HEK293 (cell line): ENCODE measurements at regions not wholly inside any gene's neighbourhood (a gene's known extent, or its start where the extent isn't known, plus 50 kb on each side); places are given as distances from the start of the nearest gene placed in this dataset.

Experiments used
- BCL11B ChIP-seq: fragments of 450-650 bp; formaldehyde crosslinking; IDR thresholded peaks from 2 replicates; pipeline ENCODE4 v1.5.1; 2016; ENCODE audit warnings: low read depth, missing biosample characterization, missing genetic modification characterization
- FEZF1 ChIP-seq: fragments of 450-650 bp; formaldehyde crosslinking; IDR thresholded peaks from 2 replicates; pipeline ENCODE4 v1.5.1; 2016; ENCODE audit warnings: missing biosample characterization, missing genetic modification characterization
- HOXC10 ChIP-seq: sonication (generic); formaldehyde crosslinking; IDR thresholded peaks from 2 replicates; pipeline ENCODE4 v1.8.1; 2023; ENCODE audit warnings: mild to moderate bottlenecking, missing genetic modification reagents
- IKZF3 ChIP-seq: fragments of 450-650 bp; IDR thresholded peaks from 2 replicates; pipeline ENCODE4 v1.5.0; 2018; ENCODE audit warnings: missing biosample characterization, mild to moderate bottlenecking, missing genetic modification characterization, moderate library complexity
- KLF10 ChIP-seq: fragments of 450-650 bp; IDR thresholded peaks from 2 replicates; pipeline ENCODE4 v1.5.1; 2018; ENCODE audit warnings: missing biosample characterization, mild to moderate bottlenecking, missing genetic modification characterization
- KLF8 ChIP-seq: fragments of 450-650 bp; formaldehyde crosslinking; IDR thresholded peaks from 2 replicates; pipeline ENCODE4 v1.5.1; 2016; ENCODE audit warnings: missing biosample characterization, missing genetic modification characterization
- KLF9 ChIP-seq: fragments of 450-650 bp; formaldehyde crosslinking; IDR thresholded peaks from 2 replicates; pipeline ENCODE4 v1.5.1; 2016; ENCODE audit warnings: missing biosample characterization, missing genetic modification characterization, low read depth
- OSR2 ChIP-seq: fragments of 450-650 bp; formaldehyde crosslinking; IDR thresholded peaks from 2 replicates; pipeline ENCODE4 v1.5.1; 2016; ENCODE audit warnings: missing biosample characterization, missing genetic modification characterization
- PRDM6 ChIP-seq: fragments of 450-650 bp; formaldehyde crosslinking; IDR thresholded peaks from 2 replicates; pipeline ENCODE4 v1.5.1; 2017; ENCODE audit warnings: missing biosample characterization, missing genetic modification characterization
- REPIN1 ChIP-seq: fragments of 450-650 bp; formaldehyde crosslinking; IDR thresholded peaks from 2 replicates; pipeline ENCODE4 v1.5.1; 2017; ENCODE audit warnings: missing biosample characterization, missing genetic modification characterization, low read depth
- SETDB1 ChIP-seq: IDR thresholded peaks from one replicate; pipeline ENCODE4 v1.6.1; 2017; ENCODE audit warnings: mild to moderate bottlenecking, low read length, moderate library complexity, mixed read lengths; ENCODE audit not compliant: insufficient read length
- SP2 ChIP-seq: fragments of 450-650 bp; formaldehyde crosslinking; IDR thresholded peaks from 2 replicates; pipeline ENCODE4 v1.5.1; 2016; ENCODE audit warnings: missing biosample characterization, missing genetic modification characterization
- SP3 ChIP-seq: fragments of 450-650 bp; formaldehyde crosslinking; IDR thresholded peaks from 2 replicates; pipeline ENCODE4 v1.5.1; 2016; ENCODE audit warnings: missing biosample characterization, missing genetic modification characterization
- YY1 ChIP-seq: fragments of 450-650 bp; formaldehyde crosslinking; IDR thresholded peaks from 2 replicates; pipeline ENCODE4 v1.5.1; 2018; ENCODE audit warnings: missing biosample characterization, missing genetic modification characterization
- ZBTB1 ChIP-seq: fragments of 450-650 bp; formaldehyde crosslinking; IDR thresholded peaks from 2 replicates; pipeline ENCODE4 v1.5.1; 2016; ENCODE audit warnings: missing biosample characterization, missing genetic modification characterization
- ZBTB21 ChIP-seq: fragments of 450-650 bp; formaldehyde crosslinking; IDR thresholded peaks from 2 replicates; pipeline ENCODE4 v1.5.1; 2017; ENCODE audit warnings: missing biosample characterization, missing genetic modification characterization
- ZBTB8A ChIP-seq: fragments of 450-650 bp; formaldehyde crosslinking; IDR thresholded peaks from 2 replicates; pipeline ENCODE4 v1.5.1; 2016; ENCODE audit warnings: missing biosample characterization, missing genetic modification characterization
- ZFHX2 ChIP-seq: fragments of 450-650 bp; formaldehyde crosslinking; conservative IDR thresholded peaks from 2 replicates; pipeline ENCODE4 v1.5.1; 2016; ENCODE audit warnings: missing biosample characterization, missing genetic modification characterization
- ZFP69B ChIP-seq: fragments of 450-650 bp; formaldehyde crosslinking; IDR thresholded peaks from 2 replicates; pipeline ENCODE4 v1.5.1; 2016; ENCODE audit warnings: missing biosample characterization, missing genetic modification characterization
- ZNF140 ChIP-seq: fragments of 450-650 bp; formaldehyde crosslinking; IDR thresholded peaks from 2 replicates; pipeline ENCODE4 v1.5.1; 2016; ENCODE audit warnings: missing biosample characterization, missing genetic modification characterization
- ZNF174 ChIP-seq: fragments of 450-650 bp; formaldehyde crosslinking; IDR thresholded peaks from 2 replicates; pipeline ENCODE4 v1.5.0; 2017; ENCODE audit warnings: missing biosample characterization, mild to moderate bottlenecking, missing genetic modification characterization
- ZNF266 ChIP-seq: fragments of 450-650 bp; formaldehyde crosslinking; IDR thresholded peaks from 2 replicates; pipeline ENCODE4 v1.5.1; 2016; ENCODE audit warnings: missing biosample characterization, missing genetic modification characterization, low read depth
- ZNF362 ChIP-seq: fragments of 450-650 bp; formaldehyde crosslinking; IDR thresholded peaks from 2 replicates; pipeline ENCODE4 v1.5.1; 2016; ENCODE audit warnings: missing biosample characterization, missing genetic modification characterization
- ZNF366 ChIP-seq: fragments of 450-650 bp; formaldehyde crosslinking; conservative IDR thresholded peaks from 2 replicates; pipeline ENCODE4 v1.5.1; 2016; ENCODE audit warnings: missing biosample characterization, missing genetic modification characterization
- ZNF391 ChIP-seq: fragments of 450-650 bp; formaldehyde crosslinking; IDR thresholded peaks from 2 replicates; pipeline ENCODE4 v1.5.1; 2016; ENCODE audit warnings: low read depth, missing biosample characterization, missing genetic modification characterization, borderline replicate concordance
- ZNF398 ChIP-seq: fragments of 450-650 bp; formaldehyde crosslinking; IDR thresholded peaks from 2 replicates; pipeline ENCODE4 v1.5.1; 2017; ENCODE audit warnings: missing biosample characterization, missing genetic modification characterization
- ZNF423 ChIP-seq: fragments of 450-650 bp; formaldehyde crosslinking; IDR thresholded peaks from 2 replicates; pipeline ENCODE4 v1.5.1; 2016; ENCODE audit warnings: missing biosample characterization, missing genetic modification characterization
- ZNF449 ChIP-seq: fragments of 450-650 bp; formaldehyde crosslinking; IDR thresholded peaks from 2 replicates; pipeline ENCODE4 v1.5.1; 2017; ENCODE audit warnings: missing biosample characterization, mild to moderate bottlenecking, missing genetic modification characterization, moderate library complexity
- ZNF561 ChIP-seq: fragments of 450-650 bp; IDR thresholded peaks from 2 replicates; pipeline ENCODE4 v1.5.1; 2018; ENCODE audit warnings: missing biosample characterization, missing genetic modification characterization, borderline replicate concordance
- ZNF580 ChIP-seq: fragments of 450-650 bp; formaldehyde crosslinking; IDR thresholded peaks from 2 replicates; pipeline ENCODE4 v1.5.1; 2016; ENCODE audit warnings: missing biosample characterization, missing genetic modification characterization
- ZNF600 ChIP-seq: fragments of 450-650 bp; formaldehyde crosslinking; IDR thresholded peaks from 2 replicates; pipeline ENCODE4 v1.5.1; 2016; ENCODE audit warnings: missing biosample characterization, missing genetic modification characterization
- ZNF629 ChIP-seq: fragments of 450-650 bp; formaldehyde crosslinking; IDR thresholded peaks from 2 replicates; pipeline ENCODE4 v1.5.1; 2017; ENCODE audit warnings: missing biosample characterization, missing genetic modification characterization
- ZNF658 ChIP-seq: fragments of 450-650 bp; formaldehyde crosslinking; IDR thresholded peaks from 2 replicates; pipeline ENCODE4; 2016; ENCODE audit warnings: missing biosample characterization, missing genetic modification characterization
- ZXDB ChIP-seq: fragments of 450-650 bp; formaldehyde crosslinking; IDR thresholded peaks from 2 replicates; pipeline ENCODE4 v1.5.1; 2016; ENCODE audit warnings: missing biosample characterization, missing genetic modification characterization

- TF ChIP-seq ZNF629 (tag by site-specific recombination) (peak; percentile 97), ZNF600 (tag by site-specific recombination) (0 out of 2 replicates have a peak, but pooled peaks have one; percentile 29), BCL11B (tag by site-specific recombination) (no peak), OSR2 (tag by site-specific recombination) (peak; percentile 72), ZNF140 (tag by site-specific recombination) (no peak), ZNF266 (tag by site-specific recombination) (no peak), ZNF561 (tag by site-specific recombination) (no peak), SETDB1 (no peak), SP2 (peak; percentile 29), IKZF3 (tag by site-specific recombination) (peak; percentile 41; the same call in 1 of the 2 replicates), ZNF398 (tag by site-specific recombination) (no peak), KLF8 (tag by site-specific recombination) (peak; percentile 66), ZBTB8A (peak; percentile 38; the same call in 1 of the 2 replicates), ZNF366 (tag by site-specific recombination) (peak; percentile 76), ZNF174 (tag by site-specific recombination) (no peak), HOXC10 (CRISPR knock-in tag) (peak; percentile 92; the same call in 1 of the 2 replicates), KLF9 (tag by site-specific recombination) (no peak), KLF10 (tag by site-specific recombination) (peak; percentile 93), ZNF658 (tag by site-specific recombination) (no peak), ZBTB1 (tag by site-specific recombination) (0 out of 2 replicates have a peak, but pooled peaks have one; percentile 8), ZFP69B (tag by site-specific recombination) (0 out of 2 replicates have a peak, but pooled peaks have one; percentile 24), ZNF580 (tag by site-specific recombination) (no peak), PRDM6 (tag by site-specific recombination) (peak; percentile 39; the same call in 1 of the 2 replicates), ZXDB (tag by site-specific recombination) (peak; percentile 79), ZBTB21 (tag by site-specific recombination) (peak; percentile 93), FEZF1 (tag by site-specific recombination) (peak; percentile 40; the same call in 1 of the 2 replicates), ZNF449 (tag by site-specific recombination) (peak; percentile 58; the same call in 1 of the 2 replicates), SP3 (peak; percentile 38; the same call in 1 of the 2 replicates), ZNF362 (0 out of 2 replicates have a peak, but pooled peaks have one; percentile 34), YY1 (tag by site-specific recombination) (no peak), REPIN1 (tag by site-specific recombination) (no peak), ZNF391 (tag by site-specific recombination) (peak; percentile 58; the same call in 1 of the 2 replicates), ZNF423 (tag by site-specific recombination) (no peak), ZFHX2 (tag by site-specific recombination) (no peak)
Observed at GRCh38 chr2:67463810-67464209, 66.7 kb downstream of the ETAA1 start (continued).
